AG08396 (cell line): ENCODE measurements at regions not wholly inside any gene's neighbourhood (a gene's known extent, or its start where the extent isn't known, plus 50 kb on each side); places are given as distances from the start of the nearest gene placed in this dataset.
"Not testable (repeated sequence)": the region's sequence is repeated elsewhere in the genome, so short reads cannot be mapped to it uniquely, and the experiment has no call there.

Experiments
- DNase-seq: peaks from one replicate; pipeline ENCODE4 v3.0.0; 2012; ENCODE audit warnings: low spot score, mixed read lengths

DNA sequence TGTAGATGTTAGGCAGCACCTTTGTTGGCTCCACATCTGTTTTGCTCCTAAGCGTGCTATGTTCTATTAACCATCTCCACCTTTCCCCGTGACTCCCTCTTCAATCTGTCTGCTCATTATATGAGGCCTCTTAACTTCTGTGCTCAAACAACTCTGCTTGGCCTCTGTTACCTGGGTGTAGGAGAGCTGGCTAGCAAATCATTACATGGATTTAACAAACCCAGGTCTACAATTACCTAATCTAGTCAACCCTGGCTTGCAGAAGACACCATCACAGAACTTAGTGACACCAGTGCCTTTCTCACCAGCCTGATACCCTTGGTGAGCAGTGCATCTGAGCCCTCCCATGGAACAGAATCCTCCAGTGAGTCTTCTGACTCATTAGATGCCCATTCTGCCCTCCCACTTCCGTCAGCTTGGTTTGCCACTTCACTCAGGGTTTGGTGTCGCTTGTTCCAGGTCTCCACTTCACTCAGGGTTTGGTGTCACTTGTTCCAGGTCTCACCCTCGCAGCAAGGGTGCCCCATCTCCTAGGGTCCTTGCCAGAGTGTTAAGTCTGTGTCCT lies 92.0 kb upstream of the KIF26B start:
- no peak for DNase-seq

DNA sequence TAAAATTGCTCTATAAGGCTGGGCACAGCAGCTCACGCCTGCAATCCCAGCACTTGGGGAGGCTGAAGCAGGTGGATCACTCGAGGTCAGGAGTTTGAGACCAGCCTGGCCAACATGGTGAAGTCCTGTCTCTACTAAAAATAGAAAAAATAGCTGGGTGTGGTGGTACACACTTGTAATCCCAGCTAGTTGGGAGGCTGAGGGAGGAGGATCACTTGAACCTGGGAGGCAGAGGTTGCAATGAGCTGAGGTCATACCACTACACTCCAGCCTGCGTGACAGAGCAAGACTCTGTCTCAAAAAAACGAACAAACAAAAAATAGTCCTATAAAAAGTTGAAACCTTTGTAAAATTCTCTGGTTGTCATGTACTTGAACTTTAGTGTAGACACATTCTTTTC lies 93.0 kb upstream of the KIF26B start:
- not testable (repeated sequence) for DNase-seq

DNA sequence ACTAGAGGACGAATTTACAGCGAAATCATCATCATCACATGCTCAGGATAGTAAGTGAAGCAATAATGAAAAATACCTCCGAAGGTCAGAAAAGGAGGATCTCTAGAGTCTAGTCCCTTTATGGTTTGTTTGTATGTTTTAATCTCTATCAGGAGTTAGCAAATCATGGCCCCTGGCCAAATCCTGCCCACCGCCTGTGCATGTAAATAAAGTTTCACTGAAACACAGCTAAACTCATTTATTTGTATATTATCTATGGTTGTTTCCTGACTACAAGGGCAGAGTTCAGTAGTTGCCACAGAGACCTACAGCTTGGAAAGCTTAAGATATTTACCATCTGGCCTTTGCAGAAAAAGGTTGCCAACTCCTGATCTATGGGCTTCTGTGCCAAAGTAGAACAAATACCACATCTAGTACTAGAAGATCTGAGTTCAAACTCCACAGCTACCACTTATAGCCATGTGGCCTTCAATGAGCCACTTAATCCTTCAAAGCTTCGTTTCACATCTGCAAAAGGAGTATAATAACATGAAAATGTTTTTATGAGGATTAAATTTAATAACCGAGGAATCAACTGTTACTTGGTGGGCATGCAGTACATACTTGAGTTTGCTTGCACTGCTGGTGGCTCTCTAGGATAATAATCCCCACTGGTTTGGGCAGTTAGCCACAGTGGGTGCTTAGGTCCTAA lies 94.0 kb upstream of the KIF26B start:
- DNase-seq = no peak

DNA sequence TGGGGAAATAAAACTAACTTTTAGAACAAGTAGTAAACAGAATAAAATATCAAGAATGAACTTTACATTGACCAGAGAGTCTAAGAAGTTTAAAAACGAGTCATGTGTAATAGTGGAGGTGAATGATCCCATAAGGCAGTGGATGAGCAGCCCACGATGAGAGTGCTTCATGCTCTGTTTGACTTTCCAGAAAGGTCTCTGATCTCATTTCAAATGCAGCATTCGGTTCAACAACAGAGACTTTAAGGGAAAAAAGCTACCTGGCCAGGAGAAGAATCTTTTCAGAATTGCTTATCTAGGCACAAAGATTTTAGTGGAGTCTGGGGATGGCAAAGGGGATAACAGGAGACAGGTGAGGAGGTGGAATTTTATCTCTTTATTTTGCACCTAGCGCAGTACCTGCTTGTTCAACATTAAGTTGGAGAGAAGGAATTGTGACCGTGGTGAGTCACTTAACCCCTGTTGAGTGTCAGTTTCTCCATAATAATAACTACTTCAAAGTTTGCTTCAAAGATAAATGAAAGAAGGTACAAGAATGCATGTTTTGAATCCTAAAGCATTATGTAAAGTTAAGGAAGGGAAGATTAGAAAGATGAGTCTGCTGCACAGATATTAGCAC lies 94.9 kb upstream of the KIF26B start:
- DNase-seq = no peak

DNA sequence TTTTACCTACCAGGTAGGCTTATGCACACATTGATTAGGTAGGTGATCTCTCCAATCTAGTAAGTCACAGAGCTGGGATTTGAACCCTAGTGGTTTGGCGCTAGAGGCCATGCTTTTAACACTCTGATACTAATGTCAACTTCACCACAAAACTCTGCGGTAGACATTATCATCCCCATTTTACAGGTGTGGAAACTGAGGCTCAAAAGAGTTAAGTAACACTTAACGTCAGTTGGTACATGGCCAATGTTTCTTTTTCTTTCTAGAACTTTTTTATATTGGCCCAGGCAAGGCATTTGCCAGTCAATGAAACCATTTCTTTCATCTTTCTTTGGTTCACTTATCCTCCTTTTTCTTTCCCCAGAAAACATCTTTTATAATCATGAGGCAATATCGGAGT lies 95.9 kb upstream of the KIF26B start:
- DNase-seq = no peak

DNA sequence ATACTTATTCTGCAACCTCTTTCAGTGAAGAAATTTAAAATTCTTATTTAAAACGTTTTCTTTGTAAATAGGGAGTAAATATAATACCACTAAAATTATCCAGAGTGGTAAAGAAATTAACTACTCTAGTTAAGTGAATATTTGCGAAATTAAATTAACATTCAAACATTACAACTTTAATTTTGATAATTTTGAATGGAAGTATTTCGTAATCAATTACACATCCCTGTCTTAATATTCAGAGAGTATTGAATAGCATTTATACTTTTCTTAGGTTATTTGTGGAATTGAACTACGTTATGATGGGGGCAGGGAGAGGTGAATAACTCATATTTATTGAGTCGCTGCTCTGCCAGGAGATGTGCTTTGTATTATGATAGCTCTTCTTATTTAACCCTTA lies 96.3 kb upstream of the KIF26B start:
- no peak for DNase-seq

DNA sequence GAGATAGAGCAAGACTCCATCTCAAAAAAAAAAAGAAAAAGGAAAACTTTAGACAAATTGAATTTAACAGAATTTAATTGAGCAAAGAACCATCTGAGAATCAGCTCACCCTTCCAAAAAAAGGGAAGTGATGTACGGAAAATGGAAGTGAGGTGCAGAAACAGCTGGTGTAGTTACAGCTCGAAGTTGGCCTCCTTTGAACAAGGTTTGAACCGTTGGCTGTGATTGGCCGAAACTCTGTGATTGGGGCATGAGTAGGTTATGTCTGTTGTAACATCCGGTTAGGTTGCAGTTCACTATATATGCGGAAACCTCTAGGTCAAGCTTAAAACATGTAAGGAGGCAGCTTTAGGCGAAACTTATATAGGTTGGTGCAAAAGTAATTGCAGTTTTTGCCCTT lies 97.9 kb upstream of the KIF26B start:
- DNase-seq = no peak

DNA sequence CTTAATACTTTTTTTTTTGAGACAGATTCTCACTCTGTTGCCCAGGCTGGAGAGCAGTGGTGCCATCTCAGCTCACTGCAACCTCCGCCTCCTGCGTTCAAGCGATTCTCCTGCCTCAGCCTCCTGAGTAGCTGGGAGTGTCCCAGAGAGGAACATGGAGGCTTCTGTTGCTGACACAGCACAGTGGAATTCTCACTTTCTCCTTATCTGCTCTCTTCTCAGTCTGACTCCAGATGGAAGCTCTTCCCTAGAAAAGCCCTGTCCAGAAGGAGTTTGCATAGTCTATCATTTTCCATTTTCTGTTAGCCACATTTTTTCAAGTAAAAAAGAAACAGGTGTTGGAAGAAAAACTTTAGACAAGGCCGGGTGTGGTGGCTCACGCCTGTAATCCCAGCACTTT lies 98.5 kb upstream of the KIF26B start:
- DNase-seq = not testable (repeated sequence)

DNA sequence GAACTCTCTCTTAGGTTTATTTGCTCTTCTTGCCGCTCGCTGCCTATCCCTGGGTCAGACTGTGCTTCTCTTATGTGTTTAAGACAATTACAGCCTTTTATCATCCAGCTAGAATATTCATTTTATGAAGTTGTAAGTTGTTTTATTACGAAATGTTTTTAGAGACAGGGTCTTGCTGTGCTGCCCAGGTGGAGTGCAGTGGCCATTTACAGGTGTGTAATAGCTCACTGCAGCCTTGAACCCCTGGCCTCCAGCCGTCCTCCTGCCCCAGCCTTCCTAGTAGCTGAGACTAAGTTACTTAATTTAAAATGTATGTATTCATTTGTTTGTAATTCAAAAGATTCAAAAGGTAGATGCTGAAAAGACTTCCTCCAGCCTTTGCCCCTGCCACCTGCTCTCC lies 99.0 kb upstream of the KIF26B start:
- no peak for DNase-seq

DNA sequence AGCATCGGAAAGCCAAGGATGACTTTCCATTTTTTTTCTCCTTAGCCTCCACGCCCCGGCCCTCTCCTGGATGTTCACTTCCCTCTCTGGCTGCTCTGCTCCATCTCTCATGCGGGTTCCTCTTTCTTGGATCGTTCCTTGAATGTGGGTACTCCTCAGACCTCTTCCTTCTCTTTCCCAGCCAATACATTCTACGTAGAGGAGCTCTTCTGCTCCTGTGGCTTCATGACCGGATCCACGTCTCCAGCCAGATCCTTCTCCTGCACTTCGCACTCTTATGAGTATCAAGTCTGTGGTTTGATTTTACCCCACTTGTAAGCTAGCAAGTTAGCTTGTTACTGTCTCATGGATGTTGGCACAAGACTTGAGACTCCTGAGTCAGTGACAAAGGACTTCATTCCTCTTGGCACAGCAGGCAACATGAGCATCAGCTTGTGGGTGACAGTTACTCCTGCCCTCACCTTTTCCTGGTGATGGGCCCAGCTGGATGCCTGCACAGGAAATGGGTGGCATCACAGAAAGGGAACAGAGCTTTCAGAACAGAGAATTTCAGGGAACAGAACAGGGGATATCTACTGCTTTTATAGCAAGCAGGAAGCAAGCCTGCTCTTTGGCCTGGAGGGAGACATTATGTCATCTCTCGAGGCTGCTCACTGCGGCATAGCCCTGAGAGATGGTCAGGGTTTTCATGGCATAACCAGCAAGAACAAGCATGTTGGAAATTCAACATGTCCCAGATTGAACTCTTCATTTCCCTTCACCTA lies 100.1 kb upstream of the KIF26B start:
- DNase-seq = no peak

DNA sequence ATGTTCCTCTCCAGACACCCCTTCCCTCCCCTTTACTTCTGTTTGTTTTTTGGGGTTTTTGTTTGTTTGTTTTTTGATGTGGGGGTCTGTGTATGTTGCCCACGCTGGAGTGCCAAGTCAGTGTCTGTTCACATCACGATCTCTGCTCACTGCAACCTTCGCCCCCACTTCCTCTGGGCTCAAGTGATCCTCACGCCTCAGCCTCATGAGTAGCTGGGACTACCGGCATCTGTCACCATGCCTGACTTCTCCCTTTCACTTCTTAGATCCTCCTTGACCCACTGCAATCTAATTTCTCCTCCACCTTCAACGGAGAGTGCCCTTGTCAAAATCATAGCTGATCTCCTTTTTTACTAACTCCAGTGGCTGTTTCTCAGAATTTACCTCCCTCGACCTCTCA lies 100.7 kb upstream of the KIF26B start:
- no peak for DNase-seq

DNA sequence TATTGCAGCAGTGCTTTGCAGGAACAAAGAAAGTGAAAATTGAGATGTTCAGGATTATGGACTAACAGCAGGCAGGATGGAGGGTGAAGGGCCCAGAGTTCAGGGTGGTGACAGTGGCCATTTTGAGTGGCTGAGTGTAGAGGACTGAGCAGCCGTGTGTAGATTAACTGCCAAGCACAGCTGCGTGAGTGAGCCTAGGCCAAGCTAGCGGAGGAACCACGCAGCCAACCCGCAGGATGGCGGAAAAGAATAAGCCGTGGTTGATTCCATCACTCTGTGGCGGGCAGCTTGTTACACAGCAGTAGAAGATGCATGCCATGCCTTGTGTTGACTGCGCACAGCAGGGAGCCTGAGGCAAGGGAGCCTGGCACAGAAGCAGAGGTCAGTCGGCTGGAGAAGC lies 102.5 kb upstream of the KIF26B start:
- DNase-seq = no peak

DNA sequence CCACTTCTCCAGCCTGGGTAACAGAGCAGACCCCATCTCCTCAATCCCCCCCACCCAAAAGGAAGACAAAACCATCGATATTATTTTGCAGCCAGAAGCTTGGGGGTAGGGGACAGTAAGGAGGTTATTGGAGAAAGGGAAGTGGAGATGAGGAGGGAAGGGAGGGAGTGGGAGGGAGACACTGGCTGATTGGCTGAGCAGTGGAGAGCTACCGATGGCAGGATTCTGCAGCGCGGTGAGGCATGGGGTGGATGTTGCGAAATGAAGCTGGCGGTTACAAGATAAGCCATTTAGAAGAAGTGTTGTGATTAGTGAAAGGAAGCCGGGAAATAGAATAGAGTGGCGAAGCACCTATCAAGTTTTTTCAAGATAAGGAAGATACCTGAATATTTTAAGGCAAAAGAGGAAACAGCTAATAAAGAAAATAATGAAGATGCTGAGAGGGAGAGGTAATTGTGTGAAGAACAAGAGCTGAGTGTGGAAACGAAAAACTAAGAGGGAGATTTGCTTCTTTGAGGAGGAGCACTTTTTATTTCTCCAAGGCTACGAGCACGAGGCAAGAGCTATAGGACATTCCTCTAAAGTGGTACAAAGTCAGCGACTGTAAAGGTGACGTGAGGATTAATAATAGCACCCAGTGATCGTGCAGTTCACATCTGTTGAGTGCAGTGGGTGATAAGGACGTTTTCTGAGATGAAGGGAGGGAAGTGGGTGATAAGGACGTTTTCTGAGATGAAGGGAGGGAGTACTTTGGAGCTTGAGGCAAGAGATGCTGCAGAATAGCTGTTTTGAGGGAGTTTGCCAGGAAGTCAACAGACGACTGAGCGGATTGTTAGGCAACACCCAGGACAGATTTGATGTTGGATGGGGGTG lies 103.2 kb upstream of the KIF26B start:
- peak; percentile 23 for DNase-seq

DNA sequence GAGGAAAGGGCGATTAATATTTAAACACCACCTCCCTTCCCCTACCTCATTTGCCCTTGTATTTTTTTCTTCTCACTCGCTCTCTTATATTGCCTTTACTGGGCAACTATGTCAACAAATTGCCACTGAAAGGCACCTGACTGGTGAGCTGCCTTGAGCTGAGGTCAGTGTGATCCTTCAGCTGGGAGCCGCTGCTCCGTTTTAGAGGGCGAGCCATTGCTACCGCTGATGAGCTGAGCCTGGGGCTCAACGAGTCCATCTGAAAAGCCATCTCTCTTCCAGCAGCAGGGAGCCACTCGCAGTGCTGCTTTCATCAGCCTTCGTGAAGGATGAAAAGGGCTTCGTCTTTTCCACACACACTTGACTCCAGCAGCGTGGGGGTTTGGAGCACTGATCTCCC lies 108.0 kb upstream of the KIF26B start:
- no peak for DNase-seq

DNA sequence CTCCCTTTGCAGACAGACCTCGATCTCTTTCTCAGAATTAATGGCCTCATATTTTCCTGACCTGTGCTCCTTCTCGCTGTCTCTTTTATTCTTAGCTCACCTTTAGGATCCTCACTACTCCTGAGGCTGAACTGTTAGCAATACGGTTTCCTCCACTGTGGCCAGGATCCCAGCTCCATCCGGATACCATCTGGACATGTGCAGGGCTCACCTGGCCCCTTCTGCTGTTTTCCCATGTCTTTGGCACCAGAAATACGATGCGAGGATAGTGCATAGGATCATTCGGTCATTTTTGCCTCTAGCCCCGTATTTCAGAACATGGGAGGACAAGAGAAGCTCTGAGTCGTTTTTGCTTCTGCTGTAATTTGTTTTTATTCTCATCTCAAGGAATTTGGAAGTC lies 108.5 kb upstream of the KIF26B start:
- DNase-seq = no peak

DNA sequence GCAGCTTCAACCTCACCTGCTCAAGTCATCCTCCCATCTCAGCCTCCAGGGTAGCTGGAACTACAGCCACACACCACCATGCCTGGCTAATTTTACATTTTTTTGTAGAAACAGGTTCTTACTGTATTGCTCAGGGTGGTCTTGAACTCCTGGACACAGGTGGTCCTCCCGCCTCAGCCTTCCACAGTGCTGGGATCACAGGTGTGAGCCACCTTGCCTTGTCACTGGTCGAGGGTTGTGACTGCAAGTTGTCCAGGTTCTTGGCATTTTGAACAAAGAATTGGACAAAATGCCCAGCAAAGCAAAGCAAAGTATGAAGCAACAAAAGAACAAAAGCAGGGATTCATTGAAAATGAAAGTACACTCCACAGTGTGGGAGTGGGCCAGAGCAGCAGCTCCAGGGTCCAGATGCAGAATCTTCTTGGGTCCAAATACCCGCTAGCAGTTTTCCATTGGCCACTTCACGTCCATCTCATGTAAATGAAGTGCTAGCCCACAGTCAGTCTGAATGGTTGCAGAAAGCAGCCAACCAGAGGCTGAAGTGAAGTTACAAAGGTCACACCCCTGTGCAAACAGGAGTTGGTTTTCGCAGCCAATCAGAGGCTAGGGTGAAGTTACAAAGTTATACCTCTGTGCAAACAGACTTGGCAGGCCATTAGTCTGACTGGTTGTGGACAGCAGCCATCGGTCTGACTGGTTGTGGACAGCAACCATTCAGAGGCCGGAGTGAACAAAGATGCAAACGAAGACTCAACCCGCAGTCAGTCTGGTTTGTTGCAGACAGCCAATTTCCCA lies 109.5 kb upstream of the KIF26B start:
- DNase-seq = peak; percentile 16

DNA sequence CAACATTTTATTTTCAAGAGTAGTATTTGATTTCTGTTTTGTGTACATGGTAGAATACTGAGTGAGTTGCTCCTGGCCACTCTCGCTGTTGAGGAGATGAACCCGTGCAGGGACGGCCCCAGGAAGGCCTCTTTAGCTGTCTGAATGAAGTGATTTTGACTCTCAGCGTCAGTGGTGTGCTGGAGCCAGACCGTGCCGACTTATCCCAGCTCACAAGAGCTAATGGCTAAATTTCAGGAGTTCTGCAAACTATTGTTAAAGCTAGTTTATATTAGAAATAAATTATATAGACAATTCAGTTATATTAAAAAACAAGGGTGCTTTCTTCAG lies 111.2 kb upstream of the KIF26B start:
- DNase-seq = no peak

DNA sequence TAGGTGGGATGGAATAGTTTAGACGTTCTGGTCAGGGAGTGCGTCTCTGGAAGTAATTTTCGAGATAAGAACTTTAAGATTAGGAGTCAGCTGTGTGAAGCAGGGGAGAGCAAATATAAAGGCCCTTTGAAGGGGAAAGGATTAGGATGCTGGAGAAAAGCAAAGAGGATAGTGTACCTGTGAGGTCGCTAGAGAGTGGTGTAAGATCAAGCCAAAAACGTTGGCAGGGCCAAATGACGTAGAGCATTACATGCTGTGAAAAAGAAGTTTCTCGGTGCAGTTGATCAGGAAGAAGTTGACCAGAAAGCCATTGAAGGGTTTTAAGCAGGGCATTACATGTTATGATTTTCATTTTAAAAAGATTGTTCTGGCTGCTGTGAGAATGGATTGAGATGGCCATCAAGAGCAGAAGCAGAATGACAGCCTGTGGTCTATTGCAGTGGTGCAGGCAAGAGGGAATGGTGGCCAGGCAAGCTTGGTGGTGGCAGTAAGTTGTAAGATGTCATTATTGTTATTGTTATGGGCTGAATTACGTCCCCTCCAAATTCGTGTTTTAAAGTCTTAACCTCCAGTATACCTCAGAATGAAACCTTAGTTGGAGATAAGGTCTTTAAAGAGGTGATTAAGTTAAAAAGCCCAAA lies 113.6 kb upstream of the KIF26B start:
- DNase-seq = no peak

DNA sequence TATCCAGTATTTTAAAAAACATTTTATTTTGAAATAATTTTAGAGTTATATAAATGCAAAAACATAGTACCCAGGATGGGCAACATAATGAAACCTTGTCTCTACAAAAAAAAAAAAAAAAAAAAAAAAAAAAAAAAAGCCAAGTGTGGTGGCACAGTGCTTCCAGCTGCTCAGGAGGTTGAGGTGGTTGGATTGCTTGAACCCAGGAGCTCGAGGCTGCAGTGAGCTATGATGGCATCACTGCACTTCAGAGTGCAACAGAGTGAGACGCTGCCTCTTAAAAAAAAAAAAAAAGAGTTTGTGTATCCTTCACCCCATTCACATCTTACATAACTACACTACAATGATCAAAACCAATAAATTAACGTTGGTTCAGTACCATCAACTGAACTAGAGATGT lies 115.6 kb upstream of the KIF26B start:
- no peak for DNase-seq

DNA sequence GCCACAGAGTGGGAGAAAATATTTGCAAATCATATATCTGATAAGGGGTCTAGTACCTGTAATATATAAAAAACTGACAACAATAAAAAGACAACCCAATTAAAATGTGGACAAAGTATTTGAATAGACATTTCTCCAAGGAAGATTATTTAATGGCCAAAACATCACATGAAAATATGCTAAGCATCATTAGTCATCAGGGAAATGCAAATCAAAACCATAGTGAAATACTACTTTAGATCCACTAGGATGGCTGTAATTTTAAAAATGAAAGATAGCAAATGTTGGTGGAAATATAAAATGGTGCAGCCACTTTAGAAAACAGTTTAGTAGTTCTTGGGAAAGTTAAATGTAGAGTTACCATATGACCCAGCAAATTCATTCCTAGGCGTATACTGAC lies 118.7 kb upstream of the KIF26B start:
- DNase-seq = no peak

DNA sequence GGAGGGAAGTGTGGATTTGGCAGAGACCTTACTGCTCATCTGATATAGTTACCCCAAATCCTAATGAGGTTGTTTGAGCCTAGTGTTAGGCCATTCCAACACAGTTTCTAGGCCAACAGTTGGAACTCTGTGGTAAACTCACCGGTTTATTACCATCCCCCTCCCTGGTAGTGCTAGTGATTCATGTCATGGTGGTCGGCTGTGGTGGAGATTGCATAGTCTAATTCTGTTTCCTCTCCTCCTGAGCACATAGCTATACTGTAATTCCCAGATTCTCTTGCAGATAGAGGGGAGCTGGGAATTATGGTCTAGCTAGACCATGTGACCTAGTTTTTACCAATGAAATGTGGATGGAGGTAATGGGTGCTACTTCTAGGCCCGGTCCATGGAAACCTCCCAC lies 123.7 kb upstream of the KIF26B start:
- DNase-seq = no peak
